ENCODE measurements at regions not wholly inside any gene's neighbourhood (a gene's known extent, or its start where the extent isn't known, plus 50 kb on each side); places are given as distances from the start of the nearest gene placed in this dataset.

DNA sequence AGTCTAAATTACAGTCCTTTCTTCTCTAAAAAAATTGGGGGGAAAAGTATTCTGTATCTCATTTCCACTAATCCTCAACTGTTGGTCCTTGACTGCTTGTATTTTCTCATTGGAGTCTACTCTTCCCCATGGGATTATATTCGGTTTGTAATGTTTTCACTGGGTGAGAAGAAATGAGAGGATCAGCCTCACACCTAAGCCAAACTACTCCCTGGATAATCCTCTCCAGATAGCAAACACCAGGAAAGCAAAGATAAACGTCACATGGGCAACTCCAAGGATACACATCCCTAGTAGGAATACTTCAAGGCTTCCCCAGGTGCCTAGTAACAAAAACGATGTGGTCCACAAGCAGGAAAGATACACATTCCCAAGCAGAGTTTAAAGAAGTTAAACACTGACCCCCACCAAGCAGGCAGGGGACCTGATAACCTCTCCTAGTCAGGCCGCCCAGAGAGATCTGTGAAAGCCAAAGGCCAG is 53.9 kb upstream of the SOX4 start:
- TF ChIP-seq EZH2 (IDR thresholded peaks at IDR 0.05; ENCODE audit: insufficient read depth, poor library complexity, severe bottlenecking) (no peak), EZH2phosphoT487 (IDR thresholded peaks at IDR 0.05; ENCODE audit: insufficient read depth, low read depth) (no peak)

All from GM23248 (cell line).